ENCODE measurements at regions not wholly inside any gene's neighbourhood (a gene's known extent, or its start where the extent isn't known, plus 50 kb on each side); places are given as distances from the start of the nearest gene placed in this dataset.
"Not testable (repeated sequence)": the region's sequence is repeated elsewhere in the genome, so short reads cannot be mapped to it uniquely, and the experiment has no call there.

DNA sequence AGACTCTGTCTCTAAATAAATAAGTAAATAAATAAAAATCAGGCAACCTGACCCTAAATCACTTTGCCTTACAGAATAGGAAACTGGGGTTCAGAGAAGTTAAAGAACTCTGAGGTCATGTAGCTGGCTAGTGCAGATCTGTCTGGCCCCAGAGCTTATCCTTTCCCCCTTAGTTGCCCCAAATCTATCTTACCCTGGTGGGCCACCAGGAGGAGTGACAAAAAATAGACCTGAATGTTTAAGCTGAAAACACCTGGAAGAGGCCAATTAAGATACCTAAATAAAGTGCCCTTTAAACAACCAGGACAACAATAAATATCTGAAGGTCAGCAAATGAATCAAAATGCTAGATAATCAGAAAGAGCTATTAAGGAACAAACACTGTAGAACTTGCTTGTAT lies 59.7 kb downstream of the TEX35 start:
- DNase-seq (ENCODE audit: low spot score): no peak

DNA sequence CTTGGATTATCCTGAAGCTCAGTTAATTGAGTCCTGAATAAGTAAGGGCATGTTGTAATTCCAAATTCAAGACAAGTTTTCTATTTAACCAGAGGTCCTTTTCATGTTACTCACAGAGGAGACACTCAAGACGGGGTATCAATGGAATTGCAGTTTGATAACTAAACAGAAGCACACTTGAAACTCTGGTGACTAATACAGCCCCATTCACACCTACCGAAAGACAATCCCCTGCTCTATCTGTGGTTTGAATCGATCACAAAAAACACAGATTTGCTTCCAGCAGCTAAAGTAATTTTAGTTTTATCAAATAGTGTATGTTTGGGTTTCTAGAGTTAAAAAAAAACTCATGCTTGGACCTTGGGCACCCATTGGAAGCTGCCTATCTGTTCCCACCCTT lies 60.4 kb downstream of the TEX35 start:
- DNase-seq (ENCODE audit: low spot score): no peak

DNA sequence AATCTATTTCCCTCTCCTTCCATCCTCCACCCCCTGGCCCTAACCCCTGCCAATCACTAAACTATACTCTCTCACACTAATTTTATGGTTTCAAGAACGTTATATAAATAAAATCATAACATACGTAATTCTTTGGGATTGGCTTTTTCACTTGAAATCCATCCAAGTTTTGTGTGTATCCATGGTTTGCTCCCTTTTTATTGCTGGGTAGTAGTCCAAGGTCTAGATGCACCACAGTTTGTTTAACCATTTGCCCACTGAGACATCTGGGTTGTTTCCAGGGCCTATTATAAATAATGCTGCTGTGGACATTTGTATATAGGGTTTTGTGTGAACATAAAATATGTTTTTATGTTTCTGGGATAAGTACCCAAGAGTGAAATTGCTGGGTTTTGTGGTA lies 61.4 kb downstream of the TEX35 start:
- DNase-seq (ENCODE audit: low spot score): no peak

DNA sequence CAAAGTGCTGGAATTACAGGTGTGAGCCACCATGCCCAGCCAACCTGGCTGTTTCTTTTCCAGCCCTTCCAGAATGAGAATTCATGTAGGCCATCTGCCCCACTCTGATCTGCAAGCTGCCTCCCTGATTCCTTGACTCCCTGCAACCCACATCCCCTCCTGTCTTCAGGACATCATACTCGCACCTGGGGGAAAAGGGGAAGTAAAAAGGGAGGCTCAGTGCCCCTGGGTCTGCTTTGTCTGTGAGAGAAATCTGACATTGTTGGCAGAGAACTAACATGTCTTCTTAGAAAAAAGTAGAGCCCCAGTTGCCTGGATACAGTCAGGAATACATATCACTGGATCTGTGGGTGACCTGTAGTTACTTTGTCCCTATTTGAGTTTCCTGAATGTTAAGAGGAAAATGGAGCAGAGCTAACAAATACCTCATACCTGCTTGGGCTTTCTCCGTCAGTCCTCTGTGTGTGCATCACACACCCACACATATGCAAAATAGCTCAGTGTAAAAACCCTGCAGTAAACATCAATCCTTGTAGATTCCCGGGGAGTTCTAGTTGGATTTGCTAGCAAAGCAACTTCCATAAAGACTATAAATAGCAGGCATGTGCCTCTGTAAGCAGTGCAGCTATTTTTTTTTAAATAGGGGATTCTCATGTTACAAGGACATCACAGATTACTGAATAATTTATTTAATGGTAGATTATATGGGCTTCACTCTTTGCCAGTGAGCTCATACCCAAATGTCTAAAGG lies 62.9 kb downstream of the TEX35 start:
- DNase-seq (ENCODE audit: low spot score): no peak

DNA sequence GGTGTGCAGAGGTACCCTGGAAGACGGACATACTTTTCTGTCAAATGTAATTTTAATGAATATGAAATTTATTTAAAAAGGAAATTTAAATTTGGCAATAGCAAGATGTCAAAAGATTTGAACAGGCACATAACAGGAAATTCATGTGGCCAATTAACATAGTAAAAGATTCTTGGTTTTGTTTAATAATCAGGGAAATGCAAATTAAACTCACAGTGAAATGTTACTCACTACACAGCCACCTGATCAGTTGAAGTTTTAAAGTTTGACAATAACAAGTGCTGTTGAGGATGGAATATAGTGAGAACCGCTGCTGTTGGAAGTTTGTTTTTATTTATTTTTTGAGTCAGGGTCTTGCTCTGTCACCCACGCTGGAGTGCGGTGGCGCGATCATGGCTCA lies 63.9 kb downstream of the TEX35 start:
- DNase-seq (ENCODE audit: low spot score): no peak

DNA sequence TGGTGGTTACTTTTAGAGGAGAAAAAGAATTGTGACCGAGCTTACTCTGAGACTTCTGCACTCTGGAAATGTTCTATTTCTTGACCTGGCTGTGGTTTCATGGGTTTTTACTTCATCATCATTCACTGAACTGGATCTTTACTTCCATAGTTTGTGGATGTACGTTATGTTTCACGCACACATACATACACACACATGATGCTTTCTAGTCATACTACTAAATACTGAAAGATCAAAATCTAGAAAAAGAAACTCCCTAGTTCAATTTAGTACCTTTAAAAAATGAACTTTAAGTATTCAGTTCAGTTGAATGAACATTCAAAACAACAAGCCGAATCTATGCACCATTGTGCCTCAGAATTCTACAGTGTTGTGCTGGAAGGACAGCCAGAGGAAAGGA lies 65.0 kb downstream of the TEX35 start:
- DNase-seq (ENCODE audit: low spot score): no peak

DNA sequence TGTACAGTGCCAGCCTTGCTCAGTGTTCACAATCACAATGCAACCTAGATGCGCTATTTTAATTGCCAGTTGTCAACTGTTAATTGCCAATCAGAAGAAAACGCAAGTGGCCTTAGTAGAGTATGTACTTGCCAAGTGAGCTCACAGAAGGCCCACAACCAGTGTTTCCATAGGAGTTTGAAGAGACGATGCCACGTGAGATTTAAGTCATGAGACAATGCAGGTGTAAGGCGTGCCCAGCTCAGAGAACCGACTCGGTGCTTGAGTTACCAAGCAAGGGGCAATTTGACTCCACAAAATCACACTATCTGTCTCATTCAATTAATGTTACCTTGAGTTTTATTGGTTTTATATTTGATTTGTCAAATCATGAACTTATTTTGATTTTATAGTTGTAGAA lies 65.6 kb downstream of the TEX35 start:
- no peak for DNase-seq (ENCODE audit: low spot score)

DNA sequence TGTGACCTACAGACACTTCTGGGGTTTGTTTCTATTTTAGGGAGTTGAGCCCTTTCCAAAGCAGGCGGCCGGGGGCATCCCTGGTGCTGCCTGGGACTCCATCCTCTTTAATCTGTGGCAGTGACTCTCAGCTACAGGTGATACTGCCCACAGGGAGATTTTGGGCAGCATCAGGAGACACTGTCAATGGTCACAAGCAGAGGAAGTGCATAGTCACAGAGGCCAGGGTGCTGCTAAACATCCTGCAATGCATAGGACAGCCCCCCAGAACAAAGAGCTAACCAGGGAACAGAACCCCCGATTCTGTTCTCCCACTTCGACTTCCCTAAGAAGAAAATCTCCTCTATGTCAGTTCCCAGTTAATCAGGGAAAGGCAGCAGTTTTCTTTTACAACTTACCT lies 66.2 kb downstream of the TEX35 start:
- DNase-seq (ENCODE audit: low spot score): no peak

DNA sequence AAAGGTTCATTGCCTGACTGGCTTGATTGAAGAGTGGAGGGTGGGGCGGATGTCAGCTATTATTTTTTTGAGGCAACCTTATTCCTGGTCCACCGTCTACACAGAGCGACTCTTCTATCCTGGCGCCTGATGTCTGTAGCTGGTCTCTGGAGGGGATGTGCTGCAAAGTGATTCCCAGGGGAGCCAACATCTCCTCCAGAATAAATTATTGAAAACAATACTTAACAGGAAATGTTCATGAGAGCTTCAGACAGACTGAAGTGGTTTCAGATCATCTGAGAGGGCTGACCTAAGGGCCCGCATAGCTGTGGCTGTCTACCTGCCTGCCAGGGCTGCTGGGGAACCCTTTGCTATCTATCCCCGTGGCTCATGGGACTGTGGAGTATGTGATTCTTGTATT lies 66.7 kb downstream of the TEX35 start:
- DNase-seq (ENCODE audit: low spot score): no peak

DNA sequence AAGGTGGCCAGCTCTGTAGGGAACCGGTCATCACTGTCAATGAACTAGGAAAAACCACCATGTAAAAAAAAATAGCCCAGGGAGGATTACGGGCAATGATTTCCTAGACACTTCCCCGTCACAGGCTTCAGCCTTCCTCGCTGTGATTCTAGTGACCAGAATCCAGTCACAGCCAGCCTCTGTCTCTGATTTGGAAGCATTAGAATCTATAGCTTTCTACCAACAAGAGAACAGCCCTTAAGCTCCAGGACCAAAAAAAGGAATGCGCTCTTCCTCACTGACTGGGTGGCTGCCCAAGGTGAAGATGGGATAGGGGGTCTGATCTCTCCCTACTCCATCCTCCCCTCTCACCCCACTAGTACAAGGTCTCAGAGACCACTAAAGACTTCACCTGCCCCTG lies 67.2 kb downstream of the TEX35 start:
- no peak for DNase-seq (ENCODE audit: low spot score)

DNA sequence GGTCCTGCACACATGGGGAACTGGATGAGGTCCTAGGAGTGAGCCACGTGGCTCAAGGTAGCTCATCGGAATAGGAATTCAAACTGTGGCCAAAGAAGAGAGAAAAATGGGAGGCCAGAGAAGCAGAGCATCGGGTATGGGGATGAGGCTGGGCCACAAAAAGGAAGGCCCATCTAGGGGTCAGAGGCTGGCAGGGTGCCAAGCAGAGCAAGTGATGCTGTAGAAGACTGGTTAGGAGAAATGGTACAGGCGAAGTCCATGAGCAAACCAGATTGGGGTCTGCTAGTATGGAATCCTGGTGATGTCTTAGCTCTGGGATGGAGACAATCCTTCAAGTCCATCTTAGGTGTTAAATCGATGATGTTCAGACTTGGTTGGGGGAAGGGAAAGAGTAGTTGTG lies 68.0 kb downstream of the TEX35 start:
- DNase-seq (ENCODE audit: low spot score): no peak

DNA sequence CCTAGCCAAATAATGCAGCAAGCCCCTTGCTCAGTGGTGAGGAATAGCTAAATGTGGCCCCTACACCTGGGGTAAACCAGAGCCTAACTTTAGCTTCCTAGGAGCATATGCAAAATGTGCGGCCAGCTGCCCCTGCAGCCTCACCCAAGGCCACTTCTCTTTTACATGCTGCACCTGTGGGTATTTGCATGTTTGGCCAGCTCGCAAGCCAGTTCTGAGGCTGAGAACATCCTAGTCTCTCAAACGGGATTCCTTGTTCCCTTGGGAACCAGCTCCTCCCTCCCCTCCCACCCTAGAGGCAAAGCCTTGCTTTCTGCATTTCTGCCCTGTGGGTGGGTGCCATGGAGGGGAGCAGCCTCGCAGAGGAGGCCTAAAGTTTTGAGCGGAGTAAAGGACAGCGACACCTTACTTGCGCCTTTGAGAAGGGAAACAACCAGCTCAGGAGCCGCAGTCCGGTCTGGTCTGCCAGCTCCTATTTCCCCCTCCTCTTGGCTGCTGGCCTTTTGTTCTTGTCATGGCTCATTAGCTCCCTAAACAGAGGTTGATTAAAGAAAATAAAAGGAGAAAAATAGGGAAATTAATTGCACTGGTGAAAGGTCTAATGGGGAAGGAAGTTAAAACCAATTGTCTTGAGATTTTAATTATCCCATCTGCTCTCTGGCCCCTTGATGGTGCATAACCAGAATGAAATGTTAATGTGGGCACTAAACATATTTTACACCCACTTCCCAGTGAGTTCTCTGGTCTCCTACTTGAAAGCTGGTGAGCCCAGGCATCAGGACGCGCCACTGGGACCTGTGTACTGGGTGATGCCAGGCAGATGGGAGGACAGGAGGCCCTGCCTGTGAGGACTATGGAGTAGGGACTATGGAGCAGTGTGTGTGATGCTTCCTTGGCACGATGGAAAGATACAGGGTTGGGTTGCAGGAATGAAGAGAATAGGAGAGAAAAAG lies 68.7 kb downstream of the TEX35 start:
- no peak for DNase-seq (ENCODE audit: low spot score)

DNA sequence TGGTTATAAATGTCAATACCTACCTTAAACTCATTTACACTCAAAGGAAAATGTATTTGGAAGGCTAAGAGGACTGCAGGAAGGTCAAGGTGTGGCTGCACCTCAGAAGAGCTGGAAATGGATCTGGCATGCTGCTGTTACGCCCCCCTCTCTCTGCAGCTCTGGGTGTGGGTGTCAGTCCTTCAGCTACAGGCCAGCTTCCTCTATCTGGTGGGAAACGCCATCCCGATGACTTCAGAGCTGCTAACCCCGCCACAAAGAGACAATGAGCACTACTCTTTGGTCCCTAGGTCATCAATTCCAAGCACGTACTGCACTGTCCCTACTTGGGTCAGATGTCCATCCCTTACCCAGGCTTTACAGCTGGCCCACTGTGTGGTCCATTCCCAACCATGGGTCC lies 74.2 kb downstream of the TEX35 start:
- no peak for DNase-seq (ENCODE audit: low spot score)

DNA sequence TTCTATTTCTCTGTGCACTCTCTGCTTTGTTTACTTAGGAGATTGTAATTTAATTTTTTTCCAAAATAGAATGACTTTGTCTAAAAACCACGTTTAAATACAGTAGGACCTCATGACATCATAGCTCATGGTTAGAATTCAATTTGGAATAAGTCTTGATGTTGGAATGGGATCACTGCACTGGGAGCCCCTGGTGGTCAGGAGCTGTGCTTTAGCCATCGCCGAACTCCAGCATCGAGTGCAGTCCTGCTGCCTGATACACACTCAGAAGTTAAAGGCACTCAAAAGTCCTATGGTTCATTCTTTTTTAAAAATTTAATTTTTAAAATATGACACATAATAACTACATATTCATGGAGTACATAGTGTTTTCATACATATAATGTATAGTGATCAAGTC lies 75.1 kb downstream of the TEX35 start:
- no peak for DNase-seq (ENCODE audit: low spot score)

DNA sequence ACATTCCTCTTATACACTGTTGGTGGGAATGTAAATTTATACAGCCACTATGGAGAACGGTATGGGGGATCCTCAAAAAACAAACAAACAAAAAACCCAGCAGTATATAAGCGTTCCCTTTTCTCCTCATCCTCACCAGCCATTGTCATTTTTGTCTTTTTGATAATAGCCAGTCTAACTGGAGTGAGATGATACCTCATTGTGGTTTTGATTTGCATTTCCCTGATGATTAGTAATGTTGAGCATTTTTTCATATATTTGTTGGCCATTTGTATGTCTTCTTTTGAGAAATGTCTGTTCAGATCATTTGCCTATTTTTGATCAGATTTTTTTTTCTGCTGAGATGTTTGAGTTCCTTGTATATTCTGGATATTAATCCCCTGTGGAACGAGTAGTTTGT lies 76.1 kb downstream of the TEX35 start:
- not testable (repeated sequence) for DNase-seq (ENCODE audit: low spot score)

DNA sequence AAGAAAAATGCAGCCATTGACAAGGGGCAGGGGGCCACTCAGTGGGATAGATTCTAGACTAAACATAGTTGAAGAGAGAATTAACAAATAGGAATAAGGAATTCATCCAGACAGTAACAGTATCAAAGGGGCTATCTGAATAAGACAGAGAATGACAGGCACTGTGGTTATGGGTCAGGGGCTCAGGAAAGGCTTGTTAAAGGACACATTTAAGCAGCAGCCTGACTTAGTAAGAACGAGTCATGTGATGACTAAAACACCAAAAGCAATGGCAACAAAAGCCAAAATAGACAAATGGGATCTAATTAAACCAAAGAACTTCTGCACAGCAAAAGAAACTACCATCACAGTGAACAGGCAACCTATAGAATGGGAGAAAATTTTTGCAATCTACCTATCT lies 78.9 kb downstream of the TEX35 start:
- not testable (repeated sequence) for DNase-seq (ENCODE audit: low spot score)

DNA sequence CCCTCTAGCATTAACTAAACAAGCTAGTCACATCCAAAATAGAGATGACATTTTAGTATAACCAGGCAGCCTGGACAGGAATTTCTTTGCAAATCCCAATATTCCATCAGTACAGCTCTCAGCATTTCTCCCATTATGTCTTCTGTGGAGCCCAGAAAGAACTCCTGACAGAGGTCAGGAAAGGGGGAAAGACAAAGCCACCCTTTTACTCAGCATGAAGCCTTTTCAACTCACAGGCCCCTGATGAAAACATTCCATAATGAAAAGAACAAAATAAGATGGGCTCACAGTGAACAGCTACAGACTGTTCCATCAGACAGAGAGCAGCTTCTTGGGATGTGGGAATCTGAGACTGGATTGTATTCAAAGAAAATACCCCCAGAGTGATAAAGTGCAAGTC lies 80.6 kb downstream of the TEX35 start:
- no peak for DNase-seq (ENCODE audit: low spot score)

DNA sequence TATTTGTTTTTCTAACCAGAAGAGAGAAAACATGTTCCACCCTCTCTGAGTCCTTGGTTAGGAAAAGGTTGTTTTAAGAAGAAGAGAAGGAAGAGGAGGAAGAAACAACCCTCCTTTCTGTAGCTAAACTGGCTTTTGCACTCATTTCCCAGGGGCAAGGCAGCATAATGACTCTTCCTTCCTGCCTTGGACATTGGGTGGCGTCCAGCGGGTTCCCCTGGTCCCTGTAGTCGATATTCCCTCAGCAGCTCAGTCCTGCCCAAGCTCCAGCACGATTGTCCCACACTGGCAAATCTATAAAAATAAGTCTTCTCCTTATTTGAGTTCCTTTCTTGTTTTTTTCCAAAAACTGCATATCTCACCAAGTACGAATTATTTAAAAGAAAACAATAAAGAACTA lies 81.2 kb downstream of the TEX35 start:
- DNase-seq (ENCODE audit: low spot score): no peak

DNA sequence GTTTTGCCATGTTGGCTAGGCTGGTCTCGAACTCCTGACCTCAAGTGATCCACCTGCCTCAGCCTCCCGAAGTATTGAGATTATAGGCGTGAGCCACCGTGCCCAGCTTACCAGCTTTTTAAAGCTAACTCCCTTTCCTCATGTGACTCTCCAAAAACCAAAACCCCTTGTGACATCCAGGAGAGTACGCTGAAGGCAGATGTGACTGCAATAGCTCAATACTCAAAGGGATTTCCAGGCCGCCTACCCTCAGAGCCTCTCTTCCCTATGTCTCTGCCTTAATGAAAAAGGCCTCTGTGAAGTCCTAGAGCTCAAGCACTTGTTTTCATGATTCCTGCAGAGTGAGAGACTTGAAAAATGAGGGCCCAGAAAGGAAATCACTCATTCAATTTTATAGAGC lies 82.6 kb downstream of the TEX35 start:
- DNase-seq (ENCODE audit: low spot score): no peak

DNA sequence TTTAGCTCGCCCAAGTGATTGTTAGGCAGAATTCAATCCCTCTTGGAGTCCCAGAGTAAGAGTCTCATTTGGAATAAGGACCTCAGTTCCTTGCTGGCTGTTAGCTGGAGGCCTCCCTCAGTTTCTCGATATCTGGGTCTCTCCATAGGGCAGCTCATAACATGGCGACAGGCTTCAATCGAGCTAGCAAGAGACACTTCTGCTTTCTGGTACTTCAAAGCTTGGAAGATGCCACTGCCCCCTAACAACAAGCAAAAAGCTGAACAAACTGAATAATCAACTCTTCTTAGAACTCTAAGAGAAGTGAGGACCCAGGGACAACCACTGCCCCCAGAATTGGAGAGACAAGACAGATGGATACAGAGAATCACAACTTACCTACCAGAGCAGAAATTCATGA lies 86.2 kb downstream of the TEX35 start:
- no peak for DNase-seq (ENCODE audit: low spot score)

DNA sequence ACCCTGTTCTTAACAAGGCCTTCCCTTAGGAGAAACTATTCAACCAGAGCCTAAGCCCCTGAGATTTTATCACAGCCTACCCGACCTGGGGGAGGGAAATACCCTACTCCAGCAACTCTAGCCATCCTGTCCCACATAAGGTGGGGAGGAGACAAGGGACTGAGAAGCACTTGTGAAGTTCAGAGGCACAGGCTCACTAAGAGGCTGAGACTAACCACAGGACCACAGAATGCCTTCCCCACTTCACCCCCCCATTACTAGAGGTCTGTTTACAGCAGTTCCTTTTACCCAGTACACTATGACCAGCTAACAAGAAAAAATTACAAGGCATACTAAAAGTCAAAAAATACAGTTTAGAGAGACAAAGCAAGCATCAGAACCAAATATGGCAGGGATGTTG lies 86.8 kb downstream of the TEX35 start:
- no peak for DNase-seq (ENCODE audit: low spot score)

DNA sequence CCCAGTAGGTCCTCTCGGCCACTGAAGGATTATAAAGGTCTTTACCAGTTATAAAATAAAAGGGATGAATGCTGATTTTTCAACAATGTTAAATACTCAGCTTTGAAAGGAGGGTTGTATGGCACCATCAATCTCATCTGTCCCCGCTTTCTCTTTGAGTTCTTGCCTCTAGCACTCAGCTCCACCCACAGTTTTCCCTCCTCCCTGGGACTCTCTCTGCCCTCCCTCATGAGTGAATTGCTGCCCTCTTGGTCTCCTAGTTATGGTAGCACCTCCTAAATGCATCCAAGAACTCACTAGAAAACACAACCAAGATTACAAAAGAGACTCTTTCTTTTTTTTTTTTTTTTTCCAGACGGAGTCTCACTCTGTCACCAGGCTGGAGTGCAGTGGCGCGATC lies 91.0 kb downstream of the TEX35 start:
- no peak for DNase-seq (ENCODE audit: low spot score)

DNA sequence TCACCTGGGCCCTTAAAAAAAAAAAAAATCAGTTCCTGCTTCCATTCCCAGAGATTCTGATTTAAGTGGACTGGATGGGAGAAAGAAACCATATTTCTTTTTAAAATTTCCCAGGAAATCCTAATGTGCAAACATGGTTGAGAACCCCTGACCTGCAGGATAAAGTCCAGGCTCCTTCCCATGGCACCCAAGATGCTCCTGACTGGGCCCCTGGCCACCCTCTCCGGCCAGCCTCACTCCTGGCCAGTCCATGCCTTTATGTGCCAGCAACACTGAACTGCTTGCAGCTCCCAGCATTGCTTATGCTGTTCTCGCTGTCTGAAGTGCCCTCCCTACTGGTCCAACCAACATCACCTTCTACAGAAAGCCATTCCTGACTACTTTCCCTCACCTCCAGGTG lies 93.9 kb downstream of the TEX35 start:
- no peak for DNase-seq (ENCODE audit: low spot score)
